ENCODE measurements at regions not wholly inside any gene's neighbourhood (a gene's known extent, or its start where the extent isn't known, plus 50 kb on each side); places are given as distances from the start of the nearest gene placed in this dataset.
"Not testable (repeated sequence)": the region's sequence is repeated elsewhere in the genome, so short reads cannot be mapped to it uniquely, and the experiment has no call there.

DNA sequence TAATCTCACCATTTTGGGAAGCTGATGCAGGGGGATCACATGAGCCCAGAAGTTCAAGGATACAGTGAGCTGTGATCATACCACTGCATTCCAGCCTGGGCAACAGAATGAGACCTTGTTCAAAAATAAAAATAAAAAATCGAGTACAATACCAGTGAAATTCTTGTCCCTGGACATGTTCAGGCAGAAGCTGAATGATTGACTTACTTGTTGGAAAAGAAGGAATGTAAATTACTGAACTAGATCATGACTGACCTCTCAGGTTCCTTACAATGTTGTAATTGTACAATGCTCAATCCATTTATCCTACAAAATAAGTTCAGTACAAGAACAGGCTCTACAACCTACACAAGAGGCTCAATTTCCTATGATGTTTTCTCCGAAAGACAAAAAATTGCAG lies 1010.4 kb downstream of the TLE1 start:
- Histone ChIP-seq H3K4me3 (no peak overlapping the region), H3K4me1 (no peaks in the 10 kb centered on the region), H3K36me3 (ENCODE audit: insufficient read depth in 1 of 2, low read depth in 1 of 2) (no peaks in the 10 kb centered on the region), H3K27ac (no peak overlapping the region), H3K9me3 (no peaks in the 10 kb centered on the region), H3K27me3 (ENCODE audit: insufficient read depth in 3 of 3, low read length in 2 of 3) (no peaks in the 10 kb centered on the region)
- TF ChIP-seq, protein P1, sequence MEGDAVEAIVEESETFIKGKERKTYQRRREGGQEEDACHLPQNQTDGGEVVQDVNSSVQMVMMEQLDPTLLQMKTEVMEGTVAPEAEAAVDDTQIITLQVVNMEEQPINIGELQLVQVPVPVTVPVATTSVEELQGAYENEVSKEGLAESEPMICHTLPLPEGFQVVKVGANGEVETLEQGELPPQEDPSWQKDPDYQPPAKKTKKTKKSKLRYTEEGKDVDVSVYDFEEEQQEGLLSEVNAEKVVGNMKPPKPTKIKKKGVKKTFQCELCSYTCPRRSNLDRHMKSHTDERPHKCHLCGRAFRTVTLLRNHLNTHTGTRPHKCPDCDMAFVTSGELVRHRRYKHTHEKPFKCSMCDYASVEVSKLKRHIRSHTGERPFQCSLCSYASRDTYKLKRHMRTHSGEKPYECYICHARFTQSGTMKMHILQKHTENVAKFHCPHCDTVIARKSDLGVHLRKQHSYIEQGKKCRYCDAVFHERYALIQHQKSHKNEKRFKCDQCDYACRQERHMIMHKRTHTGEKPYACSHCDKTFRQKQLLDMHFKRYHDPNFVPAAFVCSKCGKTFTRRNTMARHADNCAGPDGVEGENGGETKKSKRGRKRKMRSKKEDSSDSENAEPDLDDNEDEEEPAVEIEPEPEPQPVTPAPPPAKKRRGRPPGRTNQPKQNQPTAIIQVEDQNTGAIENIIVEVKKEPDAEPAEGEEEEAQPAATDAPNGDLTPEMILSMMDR (IDR thresholded peaks at IDR 0.05): no peak
- DNase-seq (no peak), ATAC-seq (no peak)
- 86 to 91% (median 88%) methylated on average over 2 of the region's 2 CpGs for WGBS, 3 donors
- intact Hi-C loops (cut with DNase I): no loop called here

DNA sequence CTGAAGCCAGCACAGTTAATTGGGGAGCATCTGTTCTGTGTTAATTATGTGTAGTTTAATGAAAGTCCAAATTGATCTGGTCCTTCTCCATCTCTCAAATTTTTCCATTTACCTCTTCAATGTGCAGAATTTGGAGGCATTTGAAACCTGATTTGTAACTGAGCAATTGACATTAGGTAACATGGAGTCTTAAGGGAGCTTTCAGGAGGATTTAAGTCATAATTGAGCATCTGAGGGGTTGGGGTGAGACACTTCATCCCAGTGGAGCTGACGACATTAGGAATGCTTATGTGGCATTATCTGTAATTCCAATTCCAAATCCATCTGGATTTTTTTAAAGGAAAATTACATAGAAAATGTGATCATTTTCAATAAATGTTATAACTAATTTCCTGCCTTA lies 1015.9 kb downstream of the TLE1 start:
- Histone ChIP-seq H3K36me3 (ENCODE audit: insufficient read depth in 1 of 2, low read depth in 1 of 2) (no peaks in the 10 kb centered on the region), H3K9me3 (no peaks in the 10 kb centered on the region), H3K4me1 (no peaks in the 10 kb centered on the region), H3K27ac (no peak overlapping the region), H3K4me3 (no peak overlapping the region), H3K27me3 (ENCODE audit: insufficient read depth in 3 of 3, low read length in 2 of 3) (no peaks in the 10 kb centered on the region)
- ATAC-seq (no peak), DNase-seq (no peak)
- intact Hi-C loops (cut with DNase I): no loop called here
- whole genome bisulfite sequencing, 3 donors: 32 to 40% (median 38%) methylated on average over 1 of the region's 1 CpG
- TF ChIP-seq, protein P1 (IDR thresholded peaks at IDR 0.05): no peak

DNA sequence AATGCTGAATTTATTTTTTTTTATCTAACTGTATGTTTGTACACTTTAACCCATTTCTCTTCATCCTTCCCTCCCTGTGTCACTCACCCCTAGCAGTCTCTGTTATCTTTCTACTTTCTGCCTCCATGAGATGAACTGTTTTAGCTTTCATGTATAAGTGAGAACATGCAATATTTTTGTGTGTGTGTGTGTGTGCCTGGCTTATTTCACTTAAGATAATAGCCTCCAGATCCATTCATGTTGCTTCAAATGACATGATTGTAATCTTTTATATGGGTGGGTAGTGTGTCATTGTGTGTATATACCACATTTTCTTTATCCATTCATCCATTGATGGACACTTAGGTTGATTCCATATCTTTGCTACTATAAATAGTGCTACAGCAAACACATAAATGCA lies 1023.9 kb downstream of the TLE1 start:
- no peak overlapping the region for H3K4me3 ChIP-seq
- H3K36me3 ChIP-seq (ENCODE audit: insufficient read depth in 1 of 2, low read depth in 1 of 2): no peaks in the 10 kb centered on the region
- DNase-seq: no peak
- no peak for ATAC-seq
- H3K9me3 ChIP-seq: no peaks in the 10 kb centered on the region
- H3K27ac ChIP-seq: no peak overlapping the region
- H3K27me3 ChIP-seq (ENCODE audit: insufficient read depth in 3 of 3, low read length in 2 of 3): no peaks in the 10 kb centered on the region
- H3K4me1 ChIP-seq: no peaks in the 10 kb centered on the region
- intact Hi-C loops (cut with DNase I): no loop called here
- TF ChIP-seq, protein P1 (IDR thresholded peaks at IDR 0.05): no peak

DNA sequence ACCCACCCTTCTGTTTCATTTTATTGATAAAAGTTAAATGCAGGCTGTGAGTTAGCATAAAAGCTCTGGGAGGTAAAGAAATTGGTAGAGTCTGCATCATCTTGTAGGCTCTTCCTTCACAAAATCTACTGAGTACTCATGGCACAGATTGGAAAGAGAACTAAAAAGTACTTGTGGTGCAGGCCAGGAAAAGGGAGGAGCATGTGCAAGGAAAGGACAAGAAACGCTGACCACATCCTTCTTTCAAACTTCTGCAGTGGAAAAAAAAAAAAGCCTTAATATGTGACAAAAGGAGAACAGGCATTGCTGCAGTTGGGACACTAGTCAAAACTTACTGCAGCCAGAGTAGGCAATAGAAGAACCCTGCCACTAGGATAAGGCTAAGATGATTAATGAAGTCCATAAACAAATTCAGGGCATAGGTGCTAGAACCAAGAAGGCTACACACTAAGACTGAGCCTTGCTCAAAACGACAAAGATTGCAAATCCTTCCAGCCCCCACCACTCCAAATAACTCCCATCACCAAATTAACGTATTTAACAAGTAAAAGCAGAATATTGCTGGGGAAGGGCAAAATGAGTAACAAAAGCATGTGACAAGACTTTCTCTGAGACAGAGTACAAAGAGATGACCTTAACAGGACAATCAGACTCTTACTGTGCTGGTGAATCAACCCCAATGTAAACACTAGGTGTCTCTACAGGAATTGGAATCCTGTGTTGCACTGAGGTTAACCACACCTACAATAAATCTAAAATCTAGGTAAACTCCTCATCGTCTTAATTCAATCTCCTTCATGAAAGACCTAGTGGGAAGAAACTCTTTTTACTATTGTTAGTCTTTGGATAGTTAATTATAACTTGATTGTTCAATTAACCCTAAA lies 1024.8 kb downstream of the TLE1 start:
- no peak for DNase-seq

DNA sequence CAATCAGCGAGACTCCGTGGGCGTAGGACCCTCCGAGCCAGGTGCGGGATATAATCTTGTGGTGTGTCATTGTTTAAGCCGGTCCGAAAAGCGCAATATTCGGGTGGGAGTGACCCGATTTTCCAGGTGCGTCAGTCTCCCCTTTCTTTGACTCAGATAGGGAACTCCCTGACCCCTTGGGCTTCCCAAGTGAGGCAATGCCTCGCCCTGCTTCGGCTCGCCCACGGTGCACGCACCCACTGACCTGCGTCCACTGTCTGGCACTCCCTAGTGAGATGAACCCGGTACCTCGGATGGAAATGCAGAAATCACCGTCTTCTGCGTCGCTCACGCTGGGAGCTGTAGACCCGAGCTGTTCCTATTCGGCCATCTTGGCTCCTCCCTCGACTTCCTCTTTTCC lies 1029.6 kb downstream of the TLE1 start:
- H3K4me1 ChIP-seq; H3K9me3 ChIP-seq; intact Hi-C loops (cut with DNase I); DNase-seq; H3K36me3 ChIP-seq (ENCODE audit: insufficient read depth in 1 of 2, low read depth in 1 of 2); H3K27me3 ChIP-seq (ENCODE audit: insufficient read depth in 3 of 3, low read length in 2 of 3); ATAC-seq; H3K4me3 ChIP-seq; H3K27ac ChIP-seq: not testable (repeated sequence)
- 96 to 97% (median 96%) methylated on average over 26 of the region's 26 CpGs for WGBS, 3 donors

More for the DNA sequence above, 1024.8 kb downstream of the TLE1 start:
- intact Hi-C loops (cut with DNase I): no loop called here
- 58 to 71% (median 60%) methylated on average over 4 of the region's 4 CpGs for WGBS, 3 donors
- Histone ChIP-seq H3K27me3 (ENCODE audit: insufficient read depth in 3 of 3, low read length in 2 of 3) (no peaks in the 10 kb centered on the region), H3K4me1 (no peaks in the 10 kb centered on the region), H3K27ac (no peak overlapping the region), H3K36me3 (ENCODE audit: insufficient read depth in 1 of 2, low read depth in 1 of 2) (no peaks in the 10 kb centered on the region), H3K9me3 (no peaks in the 10 kb centered on the region), H3K4me3 (no peak overlapping the region)
- no peak for ATAC-seq
- TF ChIP-seq, protein P1 (IDR thresholded peaks at IDR 0.05): peak; percentile 10
